ENCODE measurements at regions not wholly inside any gene's neighbourhood (a gene's known extent, or its start where the extent isn't known, plus 50 kb on each side); places are given as distances from the start of the nearest gene placed in this dataset.

- Histone ChIP-seq H3K4me3 (ENCODE audit: insufficient read depth, low read length, poor library complexity, severe bottlenecking) (no peak overlapping the region), H3K27me3 (ENCODE audit: low read length) (no peaks in the 10 kb centered on the region; the same call in 1 of the 2 replicates), H3K9me3 (ENCODE audit: insufficient read depth, low read length) (no peaks in the 10 kb centered on the region), H3K79me2 (ENCODE audit: insufficient read depth, low read length) (no peaks in the 10 kb centered on the region), H4K20me1 (ENCODE audit: low read depth, low read length) (no peaks in the 10 kb centered on the region), H3K9ac (ENCODE audit: low read length) (no peak overlapping the region), H3K27ac (ENCODE audit: low read depth, low read length) (no peak overlapping the region), H3F3A (ENCODE audit: insufficient read depth) (no peaks in the 10 kb centered on the region), H3K36me3 (ENCODE audit: low read length) (no peaks in the 10 kb centered on the region), H3K9me2 (replicated peaks; ENCODE audit: insufficient read depth, low read length) (no peaks in the 10 kb centered on the region), H3K4me2 (ENCODE audit: low read depth, low read length, poor library complexity, severe bottlenecking) (no peak overlapping the region), H2AFZ (ENCODE audit: low read depth, low read length, severe bottlenecking) (no peak overlapping the region)
- no peak for TF ChIP-seq EZH2phosphoT487 (conservative IDR thresholded peaks at IDR 0.05; ENCODE audit: low read length)
- TF ChIP-seq CTCF (IDR thresholded peaks at IDR 0.05; ENCODE audit: insufficient read depth, low read length, poor library complexity, severe bottlenecking) = no peak
Measured at GRCh38 chr20:60381643-60382400, 423.6 kb downstream of the CDH26 start.

- Histone ChIP-seq H3K9me2 (replicated peaks; ENCODE audit: insufficient read depth, low read length) (no peaks in the 10 kb centered on the region), H3K4me3 (ENCODE audit: insufficient read depth, low read length, poor library complexity, severe bottlenecking) (no peak overlapping the region), H3K4me2 (ENCODE audit: low read depth, low read length, poor library complexity, severe bottlenecking) (no peak overlapping the region), H4K20me1 (ENCODE audit: low read depth, low read length) (no peaks in the 10 kb centered on the region), H3K9ac (ENCODE audit: low read length) (no peak overlapping the region), H3K27ac (ENCODE audit: low read depth, low read length) (no peak overlapping the region), H3K79me2 (ENCODE audit: insufficient read depth, low read length) (no peaks in the 10 kb centered on the region), H3F3A (ENCODE audit: insufficient read depth) (no peaks in the 10 kb centered on the region), H3K9me3 (ENCODE audit: insufficient read depth, low read length) (no peaks in the 10 kb centered on the region), H3K27me3 (ENCODE audit: low read length) (no peaks in the 10 kb centered on the region), H2AFZ (ENCODE audit: low read depth, low read length, severe bottlenecking) (no peak overlapping the region), H3K36me3 (ENCODE audit: low read length) (no peaks in the 10 kb centered on the region)
- no peak for TF ChIP-seq CTCF (IDR thresholded peaks at IDR 0.05; ENCODE audit: insufficient read depth, low read length, poor library complexity, severe bottlenecking)
Measured at GRCh38 chr20:60389441-60389840, 431.2 kb downstream of the CDH26 start.

DNA sequence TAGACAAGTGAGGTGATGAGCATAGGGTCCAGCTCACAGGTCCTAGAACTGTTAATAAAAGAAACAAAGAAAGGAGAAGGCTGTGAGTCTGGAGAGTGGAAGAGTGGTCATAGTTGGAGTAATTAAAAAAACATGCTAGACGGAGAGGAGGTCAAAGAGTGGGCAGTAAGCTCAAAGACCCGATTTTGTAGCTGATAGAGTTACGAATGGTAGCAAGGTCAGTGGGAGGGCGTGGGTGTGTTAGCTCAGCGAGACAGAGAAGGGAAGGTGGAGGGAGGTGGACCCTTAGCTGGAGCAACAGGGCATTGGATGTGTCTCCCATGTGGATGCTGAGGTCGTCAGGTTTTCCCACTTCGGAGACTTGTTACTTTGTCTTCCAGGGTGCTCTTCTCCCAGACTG, 431.7 kb downstream of the CDH26 start:
- Histone ChIP-seq H3K79me2 (ENCODE audit: insufficient read depth, low read length) (no peaks in the 10 kb centered on the region), H2AFZ (ENCODE audit: low read depth, low read length, severe bottlenecking) (no peak overlapping the region), H3K4me2 (ENCODE audit: low read depth, low read length, poor library complexity, severe bottlenecking) (no peak overlapping the region), H3K9ac (ENCODE audit: low read length) (no peak overlapping the region), H3K36me3 (ENCODE audit: low read length) (no peaks in the 10 kb centered on the region), H3F3A (ENCODE audit: insufficient read depth) (no peaks in the 10 kb centered on the region), H3K27ac (ENCODE audit: low read depth, low read length) (no peak overlapping the region), H3K4me3 (ENCODE audit: insufficient read depth, low read length, poor library complexity, severe bottlenecking) (no peak overlapping the region), H3K9me2 (replicated peaks; ENCODE audit: insufficient read depth, low read length) (no peaks in the 10 kb centered on the region), H3K9me3 (ENCODE audit: insufficient read depth, low read length) (no peaks in the 10 kb centered on the region), H3K27me3 (ENCODE audit: low read length) (no peaks in the 10 kb centered on the region), H4K20me1 (ENCODE audit: low read depth, low read length) (no peaks in the 10 kb centered on the region)
- TF ChIP-seq EZH2phosphoT487 (conservative IDR thresholded peaks at IDR 0.05; ENCODE audit: low read length) (no peak), CTCF (IDR thresholded peaks at IDR 0.05; ENCODE audit: insufficient read depth, low read length, poor library complexity, severe bottlenecking) (no peak)
